ENCODE measurements at regions not wholly inside any gene's neighbourhood (a gene's known extent, or its start where the extent isn't known, plus 50 kb on each side); places are given as distances from the start of the nearest gene placed in this dataset.
A peak's percentile ranks its signal among the peaks of the same experiment; 100 is the strongest.
"Not testable (repeated sequence)": the region's sequence is repeated elsewhere in the genome, so short reads cannot be mapped to it uniquely, and the experiment has no call there.

- H3K4me3 ChIP-seq (ENCODE audit: low read depth, low read length) = no peak overlapping the region
- DNase-seq (ENCODE audit: low read depth) = no peak
- no peak for TF ChIP-seq CTCF (IDR thresholded peaks at IDR 0.05; ENCODE audit: insufficient read depth, low read length)
These were observed 1044.6 kb upstream of the GJE1 start for GRCh38 chr6:141088171-141088570.

- DNase-seq (ENCODE audit: low read depth) = no peak
- no peak overlapping the region for H3K4me3 ChIP-seq (ENCODE audit: low read depth, low read length)
- TF ChIP-seq CTCF (IDR thresholded peaks at IDR 0.05; ENCODE audit: insufficient read depth, low read length) = peak; percentile 4
These were observed 1055.1 kb upstream of the GJE1 start for GRCh38 chr6:141077355-141078333.

DNA sequence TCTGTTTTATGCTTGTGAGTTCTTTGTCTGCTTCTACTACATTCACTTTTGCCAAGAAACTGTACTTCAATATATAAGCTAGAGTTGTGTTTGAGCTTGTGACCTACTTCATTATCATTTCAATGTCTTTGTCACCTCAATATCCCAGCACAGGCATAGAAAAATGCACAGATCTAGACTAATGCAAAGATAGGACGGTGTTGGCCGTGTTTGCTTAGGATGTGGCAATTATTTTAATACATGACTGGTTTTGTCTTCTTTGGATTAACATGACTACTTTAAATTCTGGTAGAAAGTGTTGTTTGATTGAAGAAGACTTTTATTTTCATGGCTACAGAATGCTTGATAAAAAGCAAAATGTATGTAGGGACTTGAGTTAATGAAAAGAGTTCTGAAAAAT, 1075.0 kb upstream of the GJE1 start:
- TF ChIP-seq CTCF (IDR thresholded peaks at IDR 0.05; ENCODE audit: insufficient read depth, low read length) = no peak
- DNase-seq (ENCODE audit: low read depth) = no peak
- H3K4me3 ChIP-seq (ENCODE audit: low read depth, low read length) = no peak overlapping the region

- H3K4me3 ChIP-seq (ENCODE audit: low read depth, low read length) = no peak overlapping the region
- peak; percentile 70 for DNase-seq (ENCODE audit: low read depth)
- no peak for TF ChIP-seq CTCF (IDR thresholded peaks at IDR 0.05; ENCODE audit: insufficient read depth, low read length)
These were observed 1075.6 kb upstream of the GJE1 start for GRCh38 chr6:141056945-141057625.

GRCh38 chr6:141050471-141050870, 1082.3 kb upstream of the GJE1 start:
- no peak overlapping the region for H3K4me3 ChIP-seq (ENCODE audit: low read depth, low read length)
- DNase-seq (ENCODE audit: low read depth) = peak; percentile 90
- TF ChIP-seq CTCF (IDR thresholded peaks at IDR 0.05; ENCODE audit: insufficient read depth, low read length) = no peak

- H3K4me3 ChIP-seq (ENCODE audit: low read depth, low read length) = no peak overlapping the region
- TF ChIP-seq CTCF (IDR thresholded peaks at IDR 0.05; ENCODE audit: insufficient read depth, low read length) = no peak
- DNase-seq (ENCODE audit: low read depth) = peak; percentile 35
These were observed 1084.3 kb upstream of the GJE1 start for GRCh38 chr6:141048451-141048850.

DNA sequence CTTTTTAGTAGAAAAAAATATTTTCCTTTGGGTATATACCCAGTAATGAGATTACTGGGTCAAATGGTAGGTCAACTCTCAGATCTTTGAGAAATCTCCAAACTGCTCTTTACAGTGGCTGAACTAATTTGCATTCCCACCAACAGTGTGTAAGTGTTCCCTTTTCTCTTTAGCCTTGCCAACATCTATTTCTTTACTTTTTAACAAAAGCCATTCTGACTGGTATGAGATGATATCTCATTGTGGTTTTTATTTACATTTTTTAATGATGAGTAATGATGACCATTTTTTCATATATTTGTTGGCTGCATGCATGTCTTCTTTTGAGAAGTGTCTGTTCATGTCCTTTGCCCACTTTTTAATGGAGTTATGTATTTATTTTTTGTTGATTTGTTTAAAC, 1086.2 kb upstream of the GJE1 start:
- DNase-seq (ENCODE audit: low read depth) = peak; percentile 22
- not testable (repeated sequence) for H3K4me3 ChIP-seq (ENCODE audit: low read depth, low read length)
